Breast epithelium (tissue), 3 donors: ENCODE measurements at regions not wholly inside any gene's neighbourhood (a gene's known extent, or its start where the extent isn't known, plus 50 kb on each side); places are given as distances from the start of the nearest gene placed in this dataset.

Experiments used
- POLR2AphosphoS5 ChIP-seq, 3 donors: sonication (generic); formaldehyde crosslinking; IDR thresholded peaks; one replicate each; pipeline ENCODE4 v1.6.1; 2017; ENCODE audit warnings: antibody characterized with exemption in 3 of 3
- TF ChIP-seq, protein P1 (sequence below), 3 donors: fragments of 450-650 bp; IDR thresholded peaks; one replicate each; pipeline ENCODE4 v1.5.1; 2016 to 2017; ENCODE audit warnings: antibody characterized with exemption in 3 of 3, mild to moderate bottlenecking in 3 of 3, moderate library complexity in 3 of 3

DNA sequence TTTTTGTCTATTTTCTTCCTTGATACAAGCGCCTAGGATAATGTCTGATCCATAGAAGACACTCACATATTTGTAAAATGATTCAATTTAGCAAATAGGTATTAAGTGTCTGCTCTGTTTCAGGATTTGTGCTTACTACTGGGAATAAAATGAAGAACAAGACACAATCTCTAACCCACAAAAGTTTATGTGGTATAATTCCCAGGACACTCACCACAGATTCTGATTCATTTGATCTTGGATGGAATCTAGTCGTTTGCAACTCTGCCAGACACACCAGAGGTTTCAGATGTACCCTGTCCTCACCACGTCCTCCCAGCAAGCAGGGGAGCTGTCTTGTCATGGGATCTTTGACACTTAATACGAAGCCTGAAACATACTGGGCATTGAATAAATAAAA lies 208.3 kb downstream of the LRIG3 start:
- TF ChIP-seq, protein P1, sequence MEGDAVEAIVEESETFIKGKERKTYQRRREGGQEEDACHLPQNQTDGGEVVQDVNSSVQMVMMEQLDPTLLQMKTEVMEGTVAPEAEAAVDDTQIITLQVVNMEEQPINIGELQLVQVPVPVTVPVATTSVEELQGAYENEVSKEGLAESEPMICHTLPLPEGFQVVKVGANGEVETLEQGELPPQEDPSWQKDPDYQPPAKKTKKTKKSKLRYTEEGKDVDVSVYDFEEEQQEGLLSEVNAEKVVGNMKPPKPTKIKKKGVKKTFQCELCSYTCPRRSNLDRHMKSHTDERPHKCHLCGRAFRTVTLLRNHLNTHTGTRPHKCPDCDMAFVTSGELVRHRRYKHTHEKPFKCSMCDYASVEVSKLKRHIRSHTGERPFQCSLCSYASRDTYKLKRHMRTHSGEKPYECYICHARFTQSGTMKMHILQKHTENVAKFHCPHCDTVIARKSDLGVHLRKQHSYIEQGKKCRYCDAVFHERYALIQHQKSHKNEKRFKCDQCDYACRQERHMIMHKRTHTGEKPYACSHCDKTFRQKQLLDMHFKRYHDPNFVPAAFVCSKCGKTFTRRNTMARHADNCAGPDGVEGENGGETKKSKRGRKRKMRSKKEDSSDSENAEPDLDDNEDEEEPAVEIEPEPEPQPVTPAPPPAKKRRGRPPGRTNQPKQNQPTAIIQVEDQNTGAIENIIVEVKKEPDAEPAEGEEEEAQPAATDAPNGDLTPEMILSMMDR (IDR thresholded peaks at IDR 0.05): no peak
- TF ChIP-seq POLR2AphosphoS5 (IDR thresholded peaks at IDR 0.05): no peak
